ENCODE measurements at regions not wholly inside any gene's neighbourhood (a gene's known extent, or its start where the extent isn't known, plus 50 kb on each side); places are given as distances from the start of the nearest gene placed in this dataset.

DNA sequence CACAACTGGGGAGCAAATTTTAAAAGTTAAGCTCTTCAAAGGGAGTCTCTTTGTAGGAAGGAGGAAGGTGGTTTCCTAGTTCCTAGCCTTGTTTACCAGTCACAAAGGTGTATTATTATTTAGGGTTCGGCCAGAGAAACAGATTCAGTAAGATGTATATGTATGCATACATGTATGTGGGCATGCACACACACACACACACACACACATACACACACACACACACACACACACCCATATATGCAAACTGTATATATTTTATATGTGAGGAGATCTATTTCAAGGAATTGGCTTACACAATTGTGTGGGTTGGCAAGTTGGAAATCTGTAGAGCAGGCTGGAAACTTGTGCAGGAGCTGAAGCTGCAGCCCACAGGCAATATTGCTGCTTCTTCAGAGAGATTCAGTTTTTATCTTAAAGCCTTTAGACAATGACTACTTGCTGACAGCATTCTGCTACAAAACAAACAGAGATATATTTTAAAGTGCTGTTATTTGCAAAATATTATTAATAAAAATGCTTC lies 75.3 kb upstream of the DNAH5 start:
- DNase-seq (ENCODE audit: low read depth in 4 of 4, low spot score in 1 of 4): no peak

GRCh38 chr5:14017904-14018303 lies 73.4 kb upstream of the DNAH5 start:
- DNase-seq (ENCODE audit: low read depth in 4 of 4, low spot score in 1 of 4): no peak

GRCh38 chr5:14016549-14016948 lies 72.1 kb upstream of the DNAH5 start:
- DNase-seq (ENCODE audit: low read depth in 4 of 4, low spot score in 1 of 4): no peak

DNA sequence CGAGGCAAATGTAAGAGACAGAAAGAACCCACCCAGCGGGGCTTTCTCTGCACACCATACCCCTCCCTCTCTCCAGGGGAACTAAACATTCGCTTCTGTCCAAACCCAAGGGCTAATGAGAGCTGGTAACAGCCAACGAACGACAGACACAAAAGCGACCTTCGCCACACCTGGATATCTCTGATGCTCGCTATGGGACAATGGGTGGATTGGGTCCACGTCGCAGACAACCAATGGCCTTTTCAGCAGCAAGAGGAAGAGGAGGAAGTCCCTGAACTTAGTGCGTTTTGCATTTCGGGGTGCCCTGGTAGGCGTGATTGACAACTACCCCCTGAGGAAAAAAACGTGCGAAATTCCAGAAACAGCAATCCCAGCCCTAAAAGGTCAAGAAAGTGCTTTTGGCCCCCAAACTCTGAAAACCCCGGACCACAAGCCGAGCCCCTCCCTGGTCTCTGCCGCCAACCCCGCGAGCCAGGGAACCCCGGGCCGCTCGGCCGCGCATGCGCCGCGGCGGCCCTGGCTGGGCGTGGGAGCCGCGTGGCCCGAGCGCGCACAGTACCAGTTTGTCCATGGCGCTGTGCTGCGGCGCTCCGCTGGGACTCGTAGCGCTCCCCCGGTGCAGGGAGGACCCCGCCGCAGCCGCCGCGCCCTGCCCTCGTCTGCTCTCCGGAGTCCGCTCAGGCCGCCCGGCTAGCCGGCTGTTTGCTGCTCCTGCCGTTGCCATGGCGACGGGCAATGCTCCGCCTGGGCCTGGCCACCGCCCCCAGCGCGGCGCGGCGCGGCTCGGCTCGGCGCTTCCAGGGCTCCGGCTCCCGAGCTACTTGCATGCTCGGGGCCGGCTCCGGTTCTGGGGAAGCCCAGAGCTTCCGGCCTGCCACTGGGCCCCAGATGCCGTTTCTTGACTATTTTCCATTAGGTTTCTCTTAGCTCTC lies 66.9 kb upstream of the DNAH5 start:
- DNase-seq (ENCODE audit: low read depth in 4 of 4, low spot score in 1 of 4): peak; percentile 3 to 45 (median 20)

- DNase-seq (ENCODE audit: low read depth in 4 of 4, low spot score in 1 of 4): no peak
These were observed 65.1 kb upstream of the DNAH5 start for GRCh38 chr5:14009575-14009974.

- no peak for DNase-seq (ENCODE audit: low read depth in 4 of 4, low spot score in 1 of 4)
These were observed 64.4 kb upstream of the DNAH5 start for GRCh38 chr5:14008819-14009311.

- no peak for DNase-seq (ENCODE audit: low read depth in 4 of 4, low spot score in 1 of 4)
These were observed 62.5 kb upstream of the DNAH5 start for GRCh38 chr5:14006823-14007520.

DNA sequence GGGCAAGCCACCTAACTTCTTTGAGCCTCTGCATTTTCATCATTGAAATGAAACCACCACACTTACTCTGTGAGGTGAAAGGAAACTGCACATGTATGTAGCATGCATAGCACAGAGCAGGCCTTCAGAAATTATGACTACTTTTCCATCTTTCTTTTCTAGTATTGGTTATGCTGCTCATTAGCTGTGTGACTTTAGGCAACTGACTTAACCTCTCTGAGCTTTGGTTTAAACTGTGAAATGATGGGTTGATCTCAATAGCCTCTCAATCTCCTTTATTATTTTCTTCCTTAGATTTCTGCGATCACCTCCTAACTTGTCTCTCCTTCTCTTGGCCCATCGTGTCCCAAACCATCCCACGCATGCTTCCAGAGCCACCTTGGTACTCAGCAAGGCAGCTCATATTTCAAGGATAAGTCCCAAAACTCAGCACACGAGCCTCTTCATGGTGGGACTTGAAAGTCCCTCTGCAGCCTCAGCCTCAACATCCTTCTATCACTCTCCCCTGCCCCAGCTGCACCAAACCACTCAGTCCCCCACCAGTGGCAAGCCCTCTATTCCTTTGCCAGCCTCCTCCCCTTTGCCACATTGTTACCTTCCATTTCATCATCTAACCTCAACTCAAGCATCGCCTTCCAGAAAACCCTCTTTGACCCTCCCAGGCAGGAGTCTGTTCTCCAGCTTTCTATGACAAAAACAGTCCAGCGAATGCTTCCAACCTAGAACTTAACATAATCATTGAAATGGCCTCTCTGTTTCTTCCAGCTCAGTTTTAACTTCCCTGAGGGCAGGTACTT lies 60.3 kb upstream of the DNAH5 start:
- no peak for DNase-seq (ENCODE audit: low read depth in 4 of 4, low spot score in 1 of 4)

DNA sequence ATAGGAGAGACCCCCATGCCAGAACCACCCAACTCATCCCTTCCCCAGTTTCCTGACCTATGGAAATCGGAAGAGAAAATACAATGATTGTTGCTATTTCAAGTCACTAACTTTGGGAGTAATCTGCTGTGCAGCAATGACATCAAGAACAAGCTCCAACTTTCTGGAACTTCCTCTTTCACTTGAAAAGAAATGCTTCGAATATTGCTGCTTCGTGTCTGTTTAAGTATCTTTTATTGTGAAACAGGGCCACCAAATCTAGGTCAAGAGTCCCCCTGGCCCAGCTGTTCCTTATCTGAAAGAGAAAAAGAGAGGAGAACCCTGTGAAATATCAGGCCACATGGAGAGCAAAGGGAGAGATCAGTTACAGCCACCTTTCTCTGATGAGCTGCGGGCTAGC lies 59.4 kb upstream of the DNAH5 start:
- no peak for DNase-seq (ENCODE audit: low read depth in 4 of 4, low spot score in 1 of 4)

DNA sequence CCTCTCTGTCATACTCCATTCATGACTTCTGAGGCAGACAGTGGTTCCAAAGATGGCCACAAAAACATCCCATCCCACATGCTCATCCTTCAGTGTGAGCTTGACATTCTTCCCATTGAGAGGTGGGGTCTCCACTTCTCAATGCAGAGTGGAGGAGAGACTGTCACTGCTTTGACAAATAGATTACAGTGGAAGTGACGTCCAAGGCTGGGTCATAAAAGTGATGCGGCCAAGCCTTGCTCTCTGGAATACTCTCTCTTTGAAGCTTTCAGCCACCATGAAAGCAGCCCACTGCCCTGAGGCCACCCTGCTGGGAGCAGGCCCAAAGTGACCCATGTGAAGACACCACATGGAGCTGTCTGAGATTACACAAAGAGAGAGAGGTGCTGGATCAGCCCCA lies 59.0 kb upstream of the DNAH5 start:
- DNase-seq (ENCODE audit: low read depth in 4 of 4, low spot score in 1 of 4): no peak

GRCh38 chr5:13998254-13998653 lies 53.8 kb upstream of the DNAH5 start:
- DNase-seq (ENCODE audit: low read depth in 4 of 4, low spot score in 1 of 4): no peak

- no peak for DNase-seq (ENCODE audit: low read depth in 4 of 4, low spot score in 1 of 4)
These were observed 53.0 kb upstream of the DNAH5 start for GRCh38 chr5:13997514-13997913.

- no peak for DNase-seq (ENCODE audit: low read depth in 4 of 4, low spot score in 1 of 4)
These were observed 50.2 kb upstream of the DNAH5 start for GRCh38 chr5:13994621-13995253.

Measured in stimulated activated CD4-positive, alpha-beta T cell treated with anti-CD3 and anti-CD28 coated beads, Interleukin-1b, Interleukin-23, amount 100 ng/mL, for 24 hours (primary cell).